VCaP (cell line): ENCODE measurements at regions not wholly inside any gene's neighbourhood (a gene's known extent, or its start where the extent isn't known, plus 50 kb on each side); places are given as distances from the start of the nearest gene placed in this dataset.

ENCODE experiments used
- H3K27ac ChIP-seq: fragments of 450-650 bp; 2 replicates; pipeline ENCODE4 v1.5.1; 2017
- TF ChIP-seq, protein P1 (sequence below): fragments of 450-650 bp; conservative IDR thresholded peaks from 2 replicates; pipeline ENCODE4 v1.5.1; 2017; ENCODE audit warnings: mild to moderate bottlenecking, moderate library complexity

GRCh38 chr3:110526777-110527727, 544.6 kb upstream of the NECTIN3 start:
- no peak overlapping the region for H3K27ac ChIP-seq
- TF ChIP-seq, protein P1, sequence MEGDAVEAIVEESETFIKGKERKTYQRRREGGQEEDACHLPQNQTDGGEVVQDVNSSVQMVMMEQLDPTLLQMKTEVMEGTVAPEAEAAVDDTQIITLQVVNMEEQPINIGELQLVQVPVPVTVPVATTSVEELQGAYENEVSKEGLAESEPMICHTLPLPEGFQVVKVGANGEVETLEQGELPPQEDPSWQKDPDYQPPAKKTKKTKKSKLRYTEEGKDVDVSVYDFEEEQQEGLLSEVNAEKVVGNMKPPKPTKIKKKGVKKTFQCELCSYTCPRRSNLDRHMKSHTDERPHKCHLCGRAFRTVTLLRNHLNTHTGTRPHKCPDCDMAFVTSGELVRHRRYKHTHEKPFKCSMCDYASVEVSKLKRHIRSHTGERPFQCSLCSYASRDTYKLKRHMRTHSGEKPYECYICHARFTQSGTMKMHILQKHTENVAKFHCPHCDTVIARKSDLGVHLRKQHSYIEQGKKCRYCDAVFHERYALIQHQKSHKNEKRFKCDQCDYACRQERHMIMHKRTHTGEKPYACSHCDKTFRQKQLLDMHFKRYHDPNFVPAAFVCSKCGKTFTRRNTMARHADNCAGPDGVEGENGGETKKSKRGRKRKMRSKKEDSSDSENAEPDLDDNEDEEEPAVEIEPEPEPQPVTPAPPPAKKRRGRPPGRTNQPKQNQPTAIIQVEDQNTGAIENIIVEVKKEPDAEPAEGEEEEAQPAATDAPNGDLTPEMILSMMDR = no peak

GRCh38 chr3:110528305-110529121, 543.1 kb upstream of the NECTIN3 start:
- TF ChIP-seq, protein P1 = no peak
- no peak overlapping the region for H3K27ac ChIP-seq

- TF ChIP-seq, protein P1 = no peak
- no peak overlapping the region for H3K27ac ChIP-seq
Observed at GRCh38 chr3:110530902-110531301, 540.7 kb upstream of the NECTIN3 start.

GRCh38 chr3:110533089-110533488, 538.5 kb upstream of the NECTIN3 start:
- no peak overlapping the region for H3K27ac ChIP-seq
- TF ChIP-seq, protein P1 = no peak

GRCh38 chr3:110542552-110543150, 529.0 kb upstream of the NECTIN3 start:
- TF ChIP-seq, protein P1 = no peak
- no peak overlapping the region for H3K27ac ChIP-seq

DNA sequence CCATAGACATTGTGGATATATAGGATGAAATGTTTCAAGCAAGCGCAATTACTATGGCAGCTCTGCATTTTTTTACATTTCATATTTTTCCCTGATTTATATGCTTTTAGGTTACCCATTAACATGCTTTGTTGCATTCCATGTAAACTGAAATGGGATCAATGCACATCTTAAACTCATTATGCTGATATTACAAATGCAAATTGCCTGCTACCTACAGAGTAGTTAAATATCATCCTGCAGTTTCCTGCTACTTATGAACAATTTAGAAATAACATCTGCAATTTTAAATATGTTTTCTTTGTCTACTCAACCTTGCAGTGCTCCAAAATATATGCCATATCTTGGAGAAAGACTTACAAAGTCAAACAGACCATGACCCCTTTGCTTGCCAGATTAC, 526.9 kb upstream of the NECTIN3 start:
- TF ChIP-seq, protein P1 = no peak
- H3K27ac ChIP-seq = no peak overlapping the region

DNA sequence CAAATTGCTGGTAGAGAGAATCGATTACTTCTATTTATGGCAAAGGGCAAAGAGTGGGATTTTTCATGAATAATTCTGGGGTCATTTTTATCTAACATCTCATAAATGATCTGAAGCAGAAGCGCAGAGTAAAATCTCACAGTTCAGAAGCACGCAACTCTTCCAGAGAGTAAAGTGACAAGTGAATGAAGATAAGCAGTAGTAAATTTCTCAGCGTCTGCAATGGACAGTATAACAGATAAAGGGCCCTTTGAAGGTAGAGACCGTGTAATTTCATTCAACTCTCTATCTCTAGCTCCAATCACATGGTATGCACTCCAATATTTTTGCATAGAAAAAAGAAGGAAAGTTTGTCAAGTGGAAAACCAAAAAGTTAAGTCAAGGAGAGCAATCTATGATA, 521.1 kb upstream of the NECTIN3 start:
- TF ChIP-seq, protein P1 = no peak
- H3K27ac ChIP-seq = no peak overlapping the region
